ENCODE measurements at regions not wholly inside any gene's neighbourhood (a gene's known extent, or its start where the extent isn't known, plus 50 kb on each side); places are given as distances from the start of the nearest gene placed in this dataset.

GRCh38 chr6:74534465-74535211, 671.2 kb downstream of the COL12A1 start (continued):
- no peak for TF ChIP-seq TERF1 (CRISPR knock-in tag; IDR thresholded peaks at IDR 0.05)
- TF ChIP-seq TSC22D2 (CRISPR knock-in tag; IDR thresholded peaks at IDR 0.05; ENCODE audit: borderline replicate concordance): no peak
- peak; percentile 85 for TF ChIP-seq ZMYM4 (CRISPR knock-in tag; IDR thresholded peaks at IDR 0.05)
- TF ChIP-seq HHEX (CRISPR knock-in tag; IDR thresholded peaks at IDR 0.05): 0 out of 2 replicates have a peak, but pooled peaks have one; percentile 40
- no peak for TF ChIP-seq TP53 (CRISPR knock-in tag; conservative IDR thresholded peaks at IDR 0.05)
- no peak for TF ChIP-seq CHCHD3 (CRISPR knock-in tag; IDR thresholded peaks at IDR 0.05)
- TF ChIP-seq SNAI1 (CRISPR knock-in tag; IDR thresholded peaks at IDR 0.05; ENCODE audit: borderline replicate concordance): no peak
- TF ChIP-seq ZSCAN5A (CRISPR knock-in tag; IDR thresholded peaks at IDR 0.05; ENCODE audit: borderline replicate concordance): peak; percentile 73; the same call in 1 of the 2 replicates
- TF ChIP-seq SAP130 (CRISPR knock-in tag; IDR thresholded peaks at IDR 0.05; ENCODE audit: low read depth): peak; percentile 41
- 0 out of 2 replicates have a peak, but pooled peaks have one; percentile 37 for TF ChIP-seq ZSCAN9 (CRISPR knock-in tag; IDR thresholded peaks at IDR 0.05; ENCODE audit: borderline replicate concordance)
- TF ChIP-seq SOX6 (IDR thresholded peaks at IDR 0.05): no peak
- peak; percentile 94 for TF ChIP-seq SOX6 (CRISPR knock-in tag; IDR thresholded peaks at IDR 0.05)
- no peak for TF ChIP-seq KMT2A (CRISPR knock-in tag; IDR thresholded peaks at IDR 0.05)
- TF ChIP-seq PRDM15 (CRISPR knock-in tag; IDR thresholded peaks at IDR 0.05): no peak
- TF ChIP-seq AHR (CRISPR knock-in tag; IDR thresholded peaks at IDR 0.05): no peak
- TF ChIP-seq GABPB1 (CRISPR knock-in tag; IDR thresholded peaks at IDR 0.05): peak; percentile 35; the same call in 1 of the 2 replicates
- no peak for TF ChIP-seq GTF2F1 (IDR thresholded peaks at IDR 0.05; ENCODE audit: low read length)
- peak; percentile 58; the same call in 1 of the 2 replicates for TF ChIP-seq MIER2 (CRISPR knock-in tag; IDR thresholded peaks at IDR 0.05)
- no peak for TF ChIP-seq CBX5 (CRISPR knock-in tag; IDR thresholded peaks at IDR 0.05; ENCODE audit: borderline replicate concordance)
- no peak for TF ChIP-seq ZFP82 (CRISPR knock-in tag; IDR thresholded peaks at IDR 0.05; ENCODE audit: borderline replicate concordance)
- 0 out of 2 replicates have a peak, but pooled peaks have one; percentile 14 for TF ChIP-seq ZBTB43 (CRISPR knock-in tag; conservative IDR thresholded peaks at IDR 0.05)
- peak; percentile 77 for TF ChIP-seq CEBPB (IDR thresholded peaks at IDR 0.05; ENCODE audit: borderline replicate concordance, low read depth, low read length)
- TF ChIP-seq ZNF253 (CRISPR knock-in tag; IDR thresholded peaks at IDR 0.05; ENCODE audit: borderline replicate concordance): no peak

Data from HepG2 (cell line).